ENCODE measurements at regions not wholly inside any gene's neighbourhood (a gene's known extent, or its start where the extent isn't known, plus 50 kb on each side); places are given as distances from the start of the nearest gene placed in this dataset.
"Not testable (repeated sequence)": the region's sequence is repeated elsewhere in the genome, so short reads cannot be mapped to it uniquely, and the experiment has no call there.

DNA sequence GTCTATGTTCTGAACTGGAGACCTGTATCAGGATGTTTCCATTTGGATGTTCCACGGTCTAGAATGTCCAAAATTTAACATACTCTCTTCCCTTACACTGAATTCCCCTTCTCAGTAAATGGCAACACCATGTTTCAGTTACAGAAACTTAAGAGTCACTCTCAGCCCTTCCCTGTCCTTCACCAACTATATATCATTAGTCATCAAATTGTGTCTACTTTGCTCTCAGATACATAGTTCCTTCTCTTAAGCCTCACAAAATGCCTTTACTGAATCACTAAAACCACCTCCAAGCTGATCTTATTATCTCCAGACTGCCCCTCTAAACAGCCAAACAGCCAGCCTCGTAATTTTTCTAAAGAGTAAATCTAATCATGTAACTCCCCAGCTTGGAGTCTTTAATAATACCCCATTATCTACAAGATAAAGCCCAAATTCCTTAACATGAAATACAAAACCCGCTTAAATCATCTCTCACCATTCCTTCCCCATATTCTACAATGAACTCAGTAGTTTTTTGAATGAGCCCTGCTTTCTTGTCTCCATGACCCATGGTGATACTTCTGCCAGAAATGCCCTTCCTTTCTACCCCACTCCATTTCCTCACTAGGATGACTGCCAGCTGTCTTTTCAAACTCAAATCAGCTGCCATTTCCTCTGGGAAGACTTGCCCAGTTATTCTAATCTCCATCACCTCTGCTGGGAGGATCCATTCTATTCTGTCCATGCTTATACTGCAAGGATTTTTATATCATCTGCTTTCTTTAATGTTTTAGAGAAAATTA, 102.7 kb upstream of the ARHGAP42 start:
- no peak for DNase-seq

DNA sequence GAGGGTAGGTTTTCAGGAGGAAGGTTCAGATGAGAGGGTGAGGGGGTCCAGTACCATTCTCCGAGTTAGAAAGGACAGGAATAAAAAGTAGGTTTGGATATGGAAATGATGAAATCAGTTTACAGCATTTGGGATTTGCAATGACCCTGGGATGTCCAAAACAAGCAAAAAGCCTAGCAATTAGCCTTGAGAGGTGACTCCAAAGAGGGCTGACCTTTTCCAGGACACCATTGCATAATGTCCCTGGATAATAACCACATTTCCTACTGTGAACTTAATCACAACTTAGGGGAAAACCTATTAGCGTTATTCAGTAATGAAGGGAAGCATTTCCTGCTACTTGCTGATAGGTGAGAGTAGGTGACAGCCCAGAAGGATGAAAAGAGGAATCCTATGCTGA, 101.4 kb upstream of the ARHGAP42 start:
- DNase-seq = no peak

DNA sequence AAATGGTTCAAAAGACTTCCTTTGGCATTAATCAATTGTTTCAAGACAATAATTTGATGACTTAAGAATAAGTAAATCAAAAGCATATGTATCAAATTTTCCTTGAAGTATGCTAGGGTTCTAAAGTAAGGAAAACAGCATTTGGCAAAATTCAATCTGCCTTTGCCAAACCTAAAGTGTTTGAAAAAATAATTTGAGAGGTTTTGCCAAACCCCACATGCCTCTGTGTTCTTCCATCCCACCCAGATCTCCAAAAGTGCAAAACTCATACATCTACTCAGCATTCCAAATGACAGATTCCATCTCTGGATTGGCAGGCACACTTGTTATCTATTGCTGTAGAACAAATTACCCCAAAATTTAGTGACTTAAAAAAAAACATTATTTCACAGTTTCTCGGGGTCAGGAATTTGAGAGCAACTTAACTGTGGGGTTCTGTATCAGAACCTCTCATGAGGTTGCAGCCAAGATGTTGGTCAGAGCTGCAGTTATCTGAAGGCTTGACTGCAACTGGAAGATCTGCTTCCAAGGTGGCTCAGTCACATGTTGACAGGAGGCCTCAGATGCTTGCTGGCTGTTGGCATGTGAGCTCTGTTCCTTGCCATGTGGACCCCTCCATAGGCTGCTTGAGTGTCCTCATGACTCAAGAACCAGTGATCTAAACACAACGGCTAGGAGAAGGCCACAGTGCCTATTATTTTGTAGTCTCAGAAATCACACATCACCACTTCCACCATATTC, 100.6 kb upstream of the ARHGAP42 start:
- no peak for DNase-seq

DNA sequence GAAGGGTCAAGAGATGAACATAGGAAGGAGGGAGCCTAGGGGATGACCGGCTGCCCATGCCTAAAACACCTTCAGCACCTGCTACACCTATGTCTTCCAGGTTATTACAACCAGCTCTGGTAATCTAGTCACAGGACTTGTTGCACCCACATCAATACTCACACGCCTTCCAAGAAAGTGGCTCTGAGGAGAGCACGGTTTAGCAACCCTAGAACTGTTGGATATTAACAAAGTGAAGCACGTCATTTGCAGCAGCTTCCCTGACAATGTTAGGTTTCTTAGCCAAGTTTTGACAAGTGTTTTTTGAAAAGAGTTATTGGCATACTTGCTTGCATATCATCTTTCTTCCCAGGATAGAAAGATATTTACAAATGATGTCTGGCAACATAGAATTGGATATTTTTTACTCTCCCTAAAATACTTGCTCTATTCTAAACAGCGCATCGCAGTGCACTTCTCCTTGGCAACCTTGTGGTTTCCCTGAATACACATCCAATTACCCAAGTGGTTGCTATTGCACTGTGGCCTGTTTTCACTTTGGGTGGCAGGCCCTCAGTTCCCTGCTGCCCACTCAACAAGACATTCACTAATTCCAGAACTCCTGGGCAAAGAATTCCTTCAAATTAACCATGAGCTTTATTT, 94.3 kb upstream of the ARHGAP42 start:
- DNase-seq = no peak

DNA sequence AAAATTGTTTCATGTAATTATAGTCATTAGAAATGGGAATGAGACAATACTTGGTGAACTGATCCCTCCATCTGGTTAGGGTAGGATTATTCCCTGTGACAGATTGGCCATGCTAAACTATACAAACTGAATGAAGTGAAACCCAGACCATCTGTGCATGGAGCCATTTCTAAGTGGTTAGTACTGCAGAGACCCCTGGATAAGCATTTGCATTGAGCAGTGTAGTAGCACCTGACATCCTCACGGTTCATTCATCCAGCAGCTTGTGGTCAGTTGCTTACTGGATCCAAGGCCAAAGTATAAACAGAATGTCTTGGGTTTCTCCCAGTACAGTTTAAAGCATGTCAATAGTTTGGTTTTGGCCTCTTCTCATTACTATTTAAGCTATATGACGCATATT, 93.8 kb upstream of the ARHGAP42 start:
- no peak for DNase-seq

DNA sequence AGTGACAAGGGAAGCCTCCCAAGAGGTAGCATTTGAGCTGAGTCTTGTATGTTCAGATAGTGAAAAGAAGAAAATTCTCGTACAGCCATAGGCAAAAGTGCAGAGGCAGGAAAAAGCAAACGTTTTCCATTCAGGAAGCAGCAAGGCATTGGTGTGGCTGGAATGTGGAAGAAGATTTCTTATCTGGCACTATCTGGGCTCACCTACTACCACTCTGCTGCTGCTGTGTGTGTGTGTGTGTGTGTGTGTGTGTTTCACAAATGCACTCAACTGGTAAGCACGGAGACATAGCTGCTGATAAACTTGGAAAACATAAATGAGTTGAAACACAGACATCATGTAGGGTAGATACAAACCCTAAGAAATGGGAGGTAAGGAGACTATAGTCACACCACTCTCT, 92.8 kb upstream of the ARHGAP42 start:
- DNase-seq = no peak

DNA sequence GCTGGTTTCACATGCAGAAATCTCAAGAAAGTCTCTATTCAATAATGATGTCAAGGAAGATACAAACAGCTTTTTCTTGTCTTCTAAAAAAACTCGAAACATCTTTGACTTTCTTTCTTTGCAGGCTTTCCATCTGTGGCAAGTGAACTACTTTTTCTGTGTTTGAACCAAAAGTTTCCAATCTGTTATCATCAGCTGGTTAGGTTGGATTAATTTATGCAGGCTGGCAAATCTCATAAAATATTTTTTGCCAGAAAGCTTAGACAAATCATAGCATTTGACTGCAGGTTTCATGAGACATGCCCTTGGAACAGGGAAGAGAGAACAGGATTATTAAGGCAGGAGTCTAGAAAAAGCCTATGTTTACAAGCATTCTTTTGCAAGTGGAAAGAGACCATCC, 86.1 kb upstream of the ARHGAP42 start:
- DNase-seq = no peak

DNA sequence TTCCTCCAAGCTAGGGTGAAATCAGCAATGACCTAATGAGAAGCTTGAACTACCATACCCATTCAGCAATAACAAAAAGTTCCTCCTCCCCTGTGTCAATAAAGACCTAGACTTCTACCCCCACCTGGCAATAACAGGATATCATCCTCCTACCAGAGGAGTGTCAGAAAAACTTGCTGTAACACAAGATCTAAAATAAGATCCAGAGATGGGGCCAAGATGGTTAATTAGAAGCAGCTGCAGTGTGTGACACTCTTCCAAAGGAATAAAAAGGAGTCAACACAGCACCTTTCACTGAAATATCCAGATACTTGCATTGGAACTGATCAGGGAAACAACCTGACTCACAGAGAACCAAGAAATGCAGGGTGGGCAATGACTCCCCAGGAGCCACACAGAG, 84.4 kb upstream of the ARHGAP42 start:
- no peak for DNase-seq

DNA sequence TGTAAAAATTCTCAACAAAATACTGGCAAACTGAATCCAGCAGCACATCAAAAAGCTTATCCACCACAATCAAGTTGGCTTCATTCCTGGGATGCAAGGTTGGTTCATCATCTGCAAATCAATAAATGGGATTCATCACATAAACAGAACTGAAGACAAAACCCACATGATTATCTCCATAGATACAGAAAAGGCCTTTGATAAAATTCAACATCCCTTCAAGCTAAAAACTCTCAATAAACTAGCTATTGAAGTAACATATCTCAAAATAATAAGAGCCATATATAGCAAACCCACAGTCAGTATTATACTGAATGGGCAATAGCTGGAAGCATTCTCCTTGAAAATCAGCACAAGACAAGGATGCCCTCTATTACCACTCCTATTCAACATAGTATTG, 79.3 kb upstream of the ARHGAP42 start:
- DNase-seq = not testable (repeated sequence)

DNA sequence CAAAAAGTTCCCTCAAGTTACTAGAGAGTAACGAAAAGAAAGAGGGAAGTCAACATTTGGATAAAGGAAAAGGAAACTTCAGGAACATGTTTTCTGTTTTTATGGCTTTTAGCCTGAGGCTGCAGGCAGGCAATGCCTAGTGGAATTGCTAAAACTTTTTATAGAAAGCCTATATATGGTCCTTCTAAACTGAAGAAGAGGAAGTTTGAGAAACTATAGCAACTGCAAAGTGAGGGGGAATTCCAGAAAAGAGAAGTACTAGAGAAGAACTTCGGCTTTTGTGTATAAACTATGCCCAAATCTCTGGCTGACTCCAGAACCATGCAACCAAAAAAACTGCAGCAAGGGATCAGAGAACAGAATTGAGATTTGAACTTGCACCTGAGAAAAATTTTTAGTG, 74.3 kb upstream of the ARHGAP42 start:
- DNase-seq = no peak

DNA sequence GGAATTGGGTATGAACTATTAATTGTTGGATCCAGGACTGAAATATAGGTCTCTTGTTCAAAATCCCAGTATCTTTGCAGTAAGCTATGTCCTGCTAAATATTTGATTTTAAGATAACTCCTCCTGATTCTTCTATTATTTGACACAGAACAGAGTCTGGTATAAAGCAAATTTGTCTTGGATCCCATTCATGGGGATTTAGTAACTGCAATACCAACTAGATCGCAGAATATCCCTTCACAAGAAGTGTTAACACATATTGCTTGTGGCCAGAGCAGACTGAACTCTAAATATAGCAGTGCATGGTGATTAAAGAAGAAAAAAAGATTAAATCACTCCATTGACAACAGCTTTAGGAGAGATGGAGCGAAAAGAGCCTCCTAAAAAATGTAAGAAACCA, 68.2 kb upstream of the ARHGAP42 start:
- DNase-seq = no peak

DNA sequence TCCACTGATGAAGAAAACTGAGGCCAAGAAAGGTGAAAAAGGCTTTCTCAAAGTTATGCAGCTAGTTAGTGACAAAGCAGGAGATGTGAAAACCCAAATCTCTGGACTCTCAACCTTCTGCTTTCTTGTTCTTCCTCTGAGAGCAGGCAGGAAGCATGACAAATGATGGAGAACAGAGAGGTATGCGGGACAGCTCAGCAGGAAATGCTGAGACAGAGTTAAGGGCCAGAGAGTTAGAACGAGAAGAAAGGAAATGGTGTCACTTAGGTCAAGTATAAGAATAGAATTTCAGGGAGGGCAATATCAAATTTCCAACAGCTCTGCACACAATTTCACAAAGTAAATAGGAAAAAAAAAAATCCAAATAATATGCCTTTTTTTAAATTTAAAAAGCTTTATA, 67.6 kb upstream of the ARHGAP42 start:
- DNase-seq = no peak

DNA sequence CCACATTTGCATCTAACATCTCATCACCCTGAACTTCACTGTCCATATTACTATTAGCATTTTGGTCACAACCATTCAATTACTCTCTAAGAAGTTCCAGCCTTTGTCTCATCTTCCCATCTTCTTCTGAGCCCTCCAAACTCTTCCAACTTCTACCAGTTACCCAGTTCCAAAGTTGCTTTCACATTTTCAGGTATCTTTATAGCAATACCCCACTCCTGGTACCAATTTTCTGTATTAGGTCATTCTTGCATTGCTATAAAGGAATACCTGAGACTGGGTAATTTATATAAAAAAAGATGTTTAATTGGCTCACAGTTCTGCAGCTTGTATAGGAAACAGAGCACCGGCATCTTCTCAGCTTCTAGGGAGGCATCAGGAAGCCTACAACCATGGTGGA, 64.7 kb upstream of the ARHGAP42 start:
- no peak for DNase-seq

DNA sequence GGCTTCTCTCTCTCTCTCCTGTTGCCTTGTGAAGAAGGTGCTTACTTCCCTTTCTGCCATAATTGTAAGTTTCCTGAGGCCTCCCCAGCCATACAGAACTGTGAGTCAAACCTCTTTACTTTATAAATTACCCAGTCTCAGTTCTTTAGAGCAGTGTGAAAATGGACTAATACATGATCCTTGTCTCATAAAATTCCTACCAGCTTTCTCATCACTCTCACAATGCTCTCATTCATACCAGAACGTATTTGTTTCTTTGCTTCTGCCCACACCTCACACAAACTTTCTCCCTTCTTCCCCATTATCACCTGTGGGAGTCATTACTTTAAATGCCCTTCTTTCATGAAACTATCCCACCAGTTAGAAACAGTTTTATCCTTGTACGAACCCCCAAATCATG, 62.7 kb upstream of the ARHGAP42 start:
- DNase-seq = no peak

DNA sequence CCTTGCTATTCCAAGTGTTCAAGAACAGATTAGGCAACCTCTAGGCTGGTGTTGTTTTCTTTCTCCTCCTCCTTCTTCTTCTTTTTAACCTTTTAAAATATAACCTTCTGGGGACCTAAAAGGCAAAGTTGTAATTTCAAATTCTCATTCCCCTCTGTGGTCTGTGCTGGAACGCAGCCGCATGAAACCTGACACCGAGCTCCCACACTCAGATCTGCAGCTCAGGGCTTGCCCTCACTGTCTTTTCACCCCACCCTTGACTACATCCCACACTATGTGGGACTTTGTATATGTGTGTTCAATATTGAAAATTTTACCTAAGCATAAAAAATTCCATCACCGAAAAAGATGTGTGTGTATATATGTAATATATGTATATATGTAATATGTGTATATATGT, 62.0 kb upstream of the ARHGAP42 start:
- DNase-seq = no peak

DNA sequence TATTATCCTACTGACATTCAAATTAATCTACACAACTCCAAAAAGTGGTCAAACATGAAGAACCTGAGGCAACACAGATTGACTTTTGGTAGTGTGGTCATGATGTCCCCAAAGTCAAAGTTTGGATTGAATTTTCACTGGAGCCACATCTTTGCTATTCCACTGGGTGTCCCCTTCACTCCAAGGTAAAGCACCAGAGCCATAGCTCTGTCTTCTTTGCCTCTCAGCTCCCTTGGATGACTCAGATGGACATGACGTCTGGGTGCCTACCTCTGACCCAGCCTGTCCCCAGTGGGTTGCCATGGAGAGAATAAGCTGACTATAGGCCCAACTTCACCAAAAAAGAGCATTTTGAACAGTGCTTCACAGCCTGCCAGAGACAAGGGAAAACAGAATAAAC, 57.4 kb upstream of the ARHGAP42 start:
- no peak for DNase-seq

DNA sequence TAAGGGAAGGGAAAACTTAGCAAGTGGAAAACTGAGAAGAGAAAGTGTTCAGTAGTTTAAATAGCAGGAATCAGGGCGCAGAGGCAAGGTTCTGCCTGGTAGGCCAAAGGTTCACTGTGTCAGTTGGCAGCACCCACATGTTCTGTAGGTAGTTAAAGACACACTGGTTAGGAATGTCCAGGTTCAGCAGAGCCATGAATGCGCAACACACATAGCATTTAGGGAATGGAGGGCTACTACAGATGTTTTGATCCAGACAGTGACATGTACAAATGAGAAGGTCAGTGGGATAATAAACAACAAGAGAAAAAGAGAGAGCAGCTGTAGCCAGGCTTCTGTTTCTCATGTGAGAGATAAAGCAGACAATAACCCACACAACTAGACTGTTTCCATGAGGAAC, 56.2 kb upstream of the ARHGAP42 start:
- DNase-seq = no peak

DNA sequence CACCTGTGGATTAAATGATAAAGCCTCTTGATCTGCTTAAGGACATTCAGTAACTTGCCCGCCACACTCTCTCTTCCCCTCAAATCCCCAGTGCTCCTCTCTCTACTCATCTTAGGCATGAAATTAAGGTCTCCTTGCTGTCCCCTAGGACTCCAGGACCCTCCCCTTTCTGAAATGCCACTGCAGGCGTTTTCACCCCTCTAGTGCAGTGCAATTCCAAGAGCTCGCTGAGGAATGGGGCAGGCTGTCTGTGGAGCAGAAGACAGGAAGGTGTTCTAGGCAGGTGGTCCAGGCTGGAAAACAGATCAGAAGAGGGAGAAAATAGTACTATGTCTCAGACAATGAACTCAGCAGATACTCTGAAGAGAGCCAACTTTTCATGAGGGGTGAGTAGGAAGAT, 55.8 kb upstream of the ARHGAP42 start:
- no peak for DNase-seq

DNA sequence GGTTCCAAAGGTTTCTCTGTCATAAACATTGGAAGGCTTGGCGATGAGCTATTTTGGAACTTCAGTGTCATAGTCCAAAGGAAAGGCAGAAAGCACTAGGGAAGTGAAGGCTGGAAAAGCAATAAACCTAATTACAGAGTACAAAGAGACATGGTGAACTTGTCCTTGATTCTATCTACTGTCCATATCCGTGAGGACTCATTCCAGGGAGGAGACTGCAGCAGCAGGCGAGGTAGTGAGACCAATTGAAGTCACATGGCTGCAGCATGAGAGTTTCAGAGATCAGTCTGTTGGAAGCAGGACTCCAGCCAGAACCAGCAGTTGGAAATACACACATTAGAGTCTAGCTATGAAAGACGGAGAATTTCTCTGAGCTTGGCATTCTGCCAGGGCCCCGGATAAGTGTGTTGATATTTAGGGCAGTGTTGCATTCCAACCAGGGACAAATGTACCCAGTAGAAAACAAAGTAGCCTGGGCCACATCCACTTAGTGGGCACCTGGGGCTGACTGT, 54.1 kb upstream of the ARHGAP42 start:
- DNase-seq = no peak

DNA sequence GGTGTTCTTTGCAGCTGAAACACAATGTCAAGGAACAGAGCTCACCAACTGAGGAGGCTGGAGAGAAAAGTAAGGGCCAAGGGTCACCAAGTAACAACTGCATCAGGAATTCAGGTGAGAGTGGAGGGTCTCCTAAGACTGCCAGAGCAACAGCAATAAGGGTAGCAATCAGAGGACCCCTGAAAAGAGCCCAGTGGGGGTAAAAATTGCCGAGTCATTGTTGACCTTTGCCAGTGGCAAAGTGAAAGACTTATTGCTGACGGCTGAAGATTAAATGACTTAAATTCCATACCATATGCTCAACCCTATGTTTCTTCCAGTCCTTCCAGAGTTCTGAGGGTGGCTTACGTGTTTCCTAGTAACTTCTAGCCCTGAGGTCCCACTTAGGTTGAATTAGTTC, 51.9 kb upstream of the ARHGAP42 start:
- DNase-seq = no peak

DNA sequence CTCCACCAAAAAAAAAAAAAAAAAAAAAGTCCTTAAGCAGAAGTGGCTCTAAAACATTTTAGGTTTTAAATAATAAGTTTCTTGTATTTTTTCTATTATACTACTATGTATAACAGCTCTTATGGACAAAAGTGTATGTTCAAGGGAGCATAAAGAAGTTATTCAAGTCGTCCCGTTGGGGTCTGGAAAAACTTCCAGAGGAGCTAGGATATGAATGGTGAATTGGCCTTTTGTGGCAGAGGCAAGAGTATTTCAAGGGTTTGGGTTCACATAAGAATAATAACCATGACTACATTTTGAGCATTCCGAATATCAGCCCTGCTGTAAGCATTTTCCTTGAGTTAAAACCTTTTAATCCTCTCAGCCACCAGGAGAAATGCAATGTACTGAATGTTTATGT, 50.6 kb upstream of the ARHGAP42 start:
- DNase-seq = no peak
